ENCODE measurements at regions not wholly inside any gene's neighbourhood (a gene's known extent, or its start where the extent isn't known, plus 50 kb on each side); places are given as distances from the start of the nearest gene placed in this dataset.

DNA sequence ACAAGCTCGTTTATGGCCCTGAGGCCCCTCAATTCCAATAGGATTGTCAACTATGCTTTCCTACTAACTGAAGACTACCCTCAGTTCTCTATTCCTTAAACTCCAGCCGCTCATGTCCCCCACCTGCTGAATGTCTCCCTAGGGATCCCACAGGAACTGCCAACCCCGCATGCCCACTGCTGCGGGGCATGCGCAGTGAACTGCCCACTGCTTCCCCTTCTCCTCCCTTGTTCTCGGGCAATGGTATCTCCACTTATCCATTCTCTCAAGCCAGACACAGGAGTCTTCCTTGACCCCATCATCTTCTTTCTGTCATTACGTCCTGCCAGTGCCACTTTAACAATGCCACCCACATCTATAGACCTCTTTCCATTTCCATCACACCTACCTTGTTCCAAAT, 90.0 kb downstream of the FGF18 start:
- no peak for DNase-seq (ENCODE audit: low read depth)

DNA sequence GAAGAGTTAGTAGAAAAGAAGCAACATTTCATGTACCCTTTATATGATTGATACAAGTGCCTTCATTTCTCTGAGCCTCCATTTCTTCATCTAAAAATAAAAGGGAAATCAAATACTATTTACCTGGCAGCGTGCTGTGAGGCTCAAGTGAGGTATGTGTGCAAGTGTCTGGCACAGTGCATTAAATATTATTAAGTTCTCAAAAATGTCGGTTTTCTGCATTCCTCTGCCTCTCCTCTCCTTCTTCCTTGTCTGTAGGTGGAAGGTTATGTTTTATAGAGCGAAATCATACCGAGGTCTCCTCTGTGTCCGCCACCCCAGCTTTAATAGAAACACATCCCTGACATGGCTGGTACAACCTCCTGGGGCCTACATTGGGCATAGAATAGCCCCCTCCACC, 93.0 kb downstream of the FGF18 start:
- DNase-seq (ENCODE audit: low read depth) = no peak

DNA sequence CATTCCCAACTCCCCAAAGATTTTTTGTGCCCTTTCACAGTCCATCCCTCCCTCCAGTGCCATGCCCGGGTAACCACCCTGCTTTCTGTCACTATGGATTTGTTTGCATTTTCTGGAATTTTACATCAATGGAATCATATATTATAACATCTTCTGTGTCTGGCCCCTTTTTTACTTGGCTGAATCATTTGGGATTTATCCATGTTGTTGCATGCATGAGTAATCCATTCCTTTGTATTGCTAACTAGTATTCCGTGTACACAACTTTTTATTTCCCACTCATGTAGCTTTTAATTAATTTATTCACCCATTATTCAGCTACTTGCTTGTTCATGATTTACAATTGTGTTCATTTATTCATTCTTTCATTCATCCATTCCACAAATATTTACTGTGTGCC, 94.1 kb downstream of the FGF18 start:
- no peak for DNase-seq (ENCODE audit: low read depth)

DNA sequence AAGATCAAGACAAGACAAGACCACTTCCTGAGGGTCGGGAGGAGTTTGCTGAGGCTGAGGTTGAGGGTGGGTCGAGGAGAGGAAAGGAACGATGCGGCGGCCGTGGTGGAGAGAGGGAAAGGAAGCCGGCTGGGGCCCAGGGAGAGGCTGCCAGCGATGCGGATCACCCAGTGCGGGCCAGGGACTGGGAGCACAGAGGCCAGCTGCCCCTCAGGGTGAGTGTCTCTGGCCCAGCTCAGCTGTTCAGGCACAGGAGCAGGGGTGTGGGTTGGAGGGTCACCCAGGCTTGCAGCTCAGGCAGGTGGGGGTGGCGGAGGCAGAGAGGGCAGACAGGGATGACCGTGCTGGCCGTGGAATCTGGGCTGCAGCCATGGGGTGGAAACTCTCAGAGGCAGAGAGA, 99.5 kb downstream of the FGF18 start:
- no peak for DNase-seq (ENCODE audit: low read depth)

DNA sequence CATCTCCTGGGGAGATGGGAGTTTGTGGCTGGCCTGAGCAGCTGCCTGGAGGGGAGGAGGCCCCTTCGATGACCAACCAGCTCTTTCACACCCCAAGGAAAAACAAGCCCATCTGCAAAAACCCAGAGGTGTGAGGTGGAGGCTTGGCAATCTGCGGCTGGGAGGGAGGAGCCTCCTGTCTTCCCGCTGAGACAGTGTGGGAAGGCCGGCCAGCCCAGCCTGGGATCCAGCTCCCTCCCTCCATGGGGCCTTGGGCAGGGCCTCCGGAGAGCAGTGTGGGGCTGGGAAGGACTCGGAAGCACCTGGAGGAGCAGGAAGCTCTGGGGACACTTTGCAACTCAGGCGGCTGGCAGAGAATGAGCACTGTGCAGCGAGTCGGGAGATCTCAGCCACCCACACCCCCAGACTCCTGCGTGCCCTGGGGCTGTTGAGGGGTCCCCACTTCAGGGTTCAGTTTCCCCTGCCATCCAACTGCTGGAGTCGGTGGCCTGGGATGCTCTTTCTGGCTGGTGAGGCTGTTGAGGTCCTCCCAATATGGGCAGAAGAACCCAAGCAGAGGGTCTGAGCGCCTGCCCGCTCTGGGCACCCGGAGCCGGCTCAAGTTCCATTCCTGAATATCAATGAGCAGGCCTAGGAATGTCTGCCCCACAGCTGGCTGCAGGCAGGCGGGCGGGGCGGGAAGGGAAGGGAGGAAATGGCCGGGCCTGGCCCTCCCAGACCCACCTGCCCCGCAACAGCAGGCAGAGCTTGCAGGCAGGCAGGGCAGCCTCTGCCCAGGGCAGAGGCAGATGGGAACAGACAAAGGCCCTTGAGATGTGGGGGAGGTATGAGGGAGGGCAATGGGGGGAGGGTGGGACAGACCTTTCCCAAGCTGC, 101.1 kb downstream of the FGF18 start:
- peak; percentile 34 for DNase-seq (ENCODE audit: low read depth)

DNA sequence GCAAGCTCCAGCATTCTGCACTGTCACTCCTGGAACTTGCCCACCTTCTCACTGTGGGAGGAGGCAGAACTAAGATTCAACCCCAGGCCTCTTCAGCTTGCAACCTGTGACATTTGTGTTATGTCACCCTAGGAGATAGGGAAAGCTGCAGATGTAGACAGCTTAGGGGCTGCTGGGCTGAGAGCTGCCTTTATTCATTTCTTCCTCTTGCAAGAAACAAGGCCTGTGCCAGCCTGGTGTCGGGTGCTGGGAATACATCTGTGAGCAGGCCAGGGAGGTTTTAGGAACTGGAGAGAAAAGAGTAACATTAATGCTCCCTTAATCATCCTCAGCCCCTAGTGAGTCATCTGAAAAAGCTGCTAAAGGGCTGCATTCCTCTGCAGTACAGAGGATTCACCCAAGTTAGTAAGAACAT, 101.8 kb downstream of the FGF18 start:
- DNase-seq (ENCODE audit: low read depth) = peak; percentile 95

DNA sequence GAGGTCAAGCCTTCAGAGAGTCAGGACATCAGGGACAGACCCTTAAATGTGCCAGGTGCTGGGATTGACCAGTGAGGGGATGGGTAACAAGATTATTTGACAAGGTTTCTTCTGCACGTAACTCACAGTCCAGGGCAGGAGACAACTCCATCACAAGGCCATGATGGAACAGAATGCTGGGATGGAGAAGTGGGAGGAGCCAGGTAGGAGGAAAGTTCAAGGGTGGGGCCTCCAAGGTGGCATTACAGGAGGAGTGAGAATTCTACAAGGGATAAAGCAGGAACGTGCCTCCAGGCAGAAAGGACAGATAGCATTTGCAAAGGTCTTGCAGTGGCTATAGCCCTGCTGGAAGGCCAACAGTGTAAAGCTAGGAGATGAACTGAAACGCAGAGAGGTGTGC, 102.2 kb downstream of the FGF18 start:
- DNase-seq (ENCODE audit: low read depth) = no peak

DNA sequence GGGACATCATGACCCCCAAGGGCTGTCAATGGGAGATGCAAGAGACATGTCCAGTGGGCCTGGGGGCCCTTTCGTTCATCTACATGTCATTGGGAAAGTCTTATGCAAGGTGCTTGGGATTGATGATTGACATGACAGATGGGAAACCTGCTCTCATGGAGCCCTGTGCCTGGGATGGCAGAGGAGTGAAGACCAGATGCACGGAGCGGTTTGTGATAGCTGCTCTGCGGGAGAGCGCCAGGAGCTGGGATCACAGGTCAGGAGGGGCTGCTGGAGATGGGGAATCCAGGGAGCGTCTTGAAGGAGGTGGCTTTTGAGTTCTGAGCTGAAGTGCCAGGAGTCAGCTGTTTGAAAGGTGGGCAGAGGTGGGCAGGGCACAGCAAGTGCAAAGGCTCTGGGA, 104.3 kb downstream of the FGF18 start:
- DNase-seq (ENCODE audit: low read depth) = no peak

DNA sequence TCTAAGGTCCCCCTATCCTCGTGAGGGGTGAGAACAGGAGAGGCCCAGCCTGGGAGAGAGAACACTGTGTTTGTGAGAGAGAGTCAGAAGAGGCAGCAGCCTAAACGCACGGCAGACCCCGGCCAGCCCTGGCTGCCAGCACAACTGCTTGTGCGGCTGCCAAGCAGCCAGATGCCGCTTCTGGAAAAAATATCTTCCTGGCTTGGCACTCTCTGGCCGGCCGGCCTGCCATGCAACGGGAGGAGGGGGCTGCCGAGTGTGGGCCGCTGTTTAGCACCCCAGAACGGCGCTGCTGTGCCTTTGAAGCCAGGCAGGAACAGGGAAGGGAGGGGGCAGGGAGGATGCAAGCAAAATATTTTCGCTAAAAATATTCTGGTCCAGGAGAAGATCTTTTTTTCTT, 105.0 kb downstream of the FGF18 start:
- DNase-seq (ENCODE audit: low read depth) = no peak

DNA sequence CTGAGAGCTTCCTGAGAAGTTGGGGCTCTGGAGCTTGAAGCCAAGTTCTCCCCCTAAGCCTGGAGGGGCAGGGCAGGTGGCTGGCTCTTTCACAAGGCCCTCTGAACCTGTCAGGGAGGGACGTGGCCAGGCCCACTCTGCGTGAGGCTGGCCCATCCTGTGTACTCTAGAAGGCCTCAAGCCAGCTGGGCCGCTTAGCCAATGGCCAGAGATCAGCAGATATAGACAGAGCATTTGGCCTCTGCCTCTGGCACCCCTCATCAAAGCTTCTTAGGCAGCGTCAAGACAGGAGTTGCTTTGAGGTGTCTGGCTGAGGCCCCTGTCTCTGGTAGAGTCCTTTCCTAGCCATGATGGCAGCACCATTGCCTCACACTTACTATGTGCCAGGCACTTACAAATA, 105.6 kb downstream of the FGF18 start:
- DNase-seq (ENCODE audit: low read depth) = no peak

DNA sequence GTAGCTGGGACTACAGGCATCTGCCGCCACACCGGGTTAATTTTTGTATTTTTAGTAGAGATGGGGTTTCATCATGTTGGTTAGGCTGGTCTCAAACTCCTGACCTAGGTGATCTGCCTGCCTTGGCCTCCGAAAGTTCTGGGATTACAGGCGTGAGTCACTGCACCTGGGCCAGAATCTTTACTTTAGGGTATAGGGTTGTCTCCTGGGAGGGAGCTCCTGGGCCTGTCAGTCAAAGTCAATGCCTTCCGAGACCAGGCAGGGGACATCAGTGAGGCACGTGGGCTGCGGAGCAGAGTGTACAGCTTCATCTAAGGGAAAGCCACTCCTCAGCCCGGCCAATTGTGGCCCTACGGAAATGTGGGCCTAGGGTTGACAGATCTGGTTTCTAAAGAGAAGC, 108.6 kb downstream of the FGF18 start:
- no peak for DNase-seq (ENCODE audit: low read depth)

DNA sequence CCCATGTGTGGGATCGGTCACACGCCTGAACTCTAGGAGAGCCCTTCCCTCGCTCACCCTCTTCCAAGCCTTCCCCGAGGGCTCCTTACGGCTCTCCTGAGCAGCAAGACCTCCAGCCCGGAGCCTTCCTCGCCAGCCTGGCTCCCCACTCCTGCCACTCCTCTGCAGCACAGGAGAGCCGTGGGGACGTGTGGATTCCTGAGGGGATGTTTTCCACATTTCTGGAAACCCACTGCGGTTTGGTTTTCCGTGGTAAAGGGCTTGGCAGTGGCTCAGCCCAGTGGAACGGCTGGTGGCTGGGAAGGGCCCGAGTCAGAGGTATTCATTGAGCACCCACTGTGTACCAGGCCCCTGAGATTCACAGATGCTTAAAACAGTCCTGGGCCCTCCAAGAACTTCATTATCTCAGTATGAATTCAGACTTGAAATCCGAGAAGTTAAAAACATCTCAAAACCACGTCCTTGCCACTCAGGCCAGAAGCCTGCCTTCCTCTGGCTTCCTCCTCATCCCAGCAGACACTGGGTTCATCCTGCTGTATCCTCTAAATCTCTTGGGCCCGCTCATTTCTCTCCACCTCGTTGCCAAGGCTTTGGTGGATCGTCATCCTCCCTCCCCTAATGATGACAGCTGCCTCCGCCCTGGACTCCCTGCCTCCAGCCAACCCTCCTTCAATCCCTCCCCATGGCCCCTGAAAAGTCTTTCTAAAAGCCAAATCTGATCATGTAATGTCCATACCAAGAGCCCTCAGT, 109.6 kb downstream of the FGF18 start:
- no peak for DNase-seq (ENCODE audit: low read depth)

DNA sequence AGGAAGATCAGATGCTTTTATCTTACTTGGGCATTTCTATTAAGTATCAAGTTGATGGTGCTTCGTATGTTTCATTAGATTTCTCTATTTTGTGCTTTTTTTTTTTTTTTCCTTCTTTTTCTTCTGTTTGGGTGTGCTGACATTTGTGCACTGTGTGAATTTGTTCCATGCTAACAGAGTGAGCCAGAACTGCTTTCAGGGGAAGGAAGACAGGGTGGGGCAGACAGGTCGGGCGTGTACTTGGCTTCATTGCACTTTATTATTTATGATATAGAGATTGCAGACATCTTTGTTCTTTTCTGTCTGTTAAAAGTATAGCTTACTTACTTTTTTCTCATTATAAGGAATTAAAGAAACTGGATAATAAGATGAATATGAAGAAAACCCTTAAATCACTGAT, 112.2 kb downstream of the FGF18 start:
- no peak for DNase-seq (ENCODE audit: low read depth)

DNA sequence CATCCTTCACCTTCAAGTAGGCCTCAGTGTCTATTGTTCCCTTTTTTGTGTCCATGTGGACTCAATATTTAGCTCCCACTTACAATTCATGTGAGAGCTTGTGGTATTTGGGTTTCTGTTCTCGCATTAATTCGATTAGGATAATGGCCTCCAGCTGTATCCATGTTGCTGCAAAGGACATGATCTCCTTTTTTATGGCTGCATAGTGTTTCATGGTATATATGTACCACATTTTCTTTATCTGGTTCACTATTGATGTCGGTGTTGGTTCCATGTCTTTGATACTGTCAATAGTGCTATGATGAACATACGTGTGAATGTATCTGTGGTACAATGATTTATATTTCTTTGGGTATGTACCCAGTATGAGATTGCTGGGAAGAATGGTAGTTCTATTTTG, 113.7 kb downstream of the FGF18 start:
- DNase-seq (ENCODE audit: low read depth) = no peak

DNA sequence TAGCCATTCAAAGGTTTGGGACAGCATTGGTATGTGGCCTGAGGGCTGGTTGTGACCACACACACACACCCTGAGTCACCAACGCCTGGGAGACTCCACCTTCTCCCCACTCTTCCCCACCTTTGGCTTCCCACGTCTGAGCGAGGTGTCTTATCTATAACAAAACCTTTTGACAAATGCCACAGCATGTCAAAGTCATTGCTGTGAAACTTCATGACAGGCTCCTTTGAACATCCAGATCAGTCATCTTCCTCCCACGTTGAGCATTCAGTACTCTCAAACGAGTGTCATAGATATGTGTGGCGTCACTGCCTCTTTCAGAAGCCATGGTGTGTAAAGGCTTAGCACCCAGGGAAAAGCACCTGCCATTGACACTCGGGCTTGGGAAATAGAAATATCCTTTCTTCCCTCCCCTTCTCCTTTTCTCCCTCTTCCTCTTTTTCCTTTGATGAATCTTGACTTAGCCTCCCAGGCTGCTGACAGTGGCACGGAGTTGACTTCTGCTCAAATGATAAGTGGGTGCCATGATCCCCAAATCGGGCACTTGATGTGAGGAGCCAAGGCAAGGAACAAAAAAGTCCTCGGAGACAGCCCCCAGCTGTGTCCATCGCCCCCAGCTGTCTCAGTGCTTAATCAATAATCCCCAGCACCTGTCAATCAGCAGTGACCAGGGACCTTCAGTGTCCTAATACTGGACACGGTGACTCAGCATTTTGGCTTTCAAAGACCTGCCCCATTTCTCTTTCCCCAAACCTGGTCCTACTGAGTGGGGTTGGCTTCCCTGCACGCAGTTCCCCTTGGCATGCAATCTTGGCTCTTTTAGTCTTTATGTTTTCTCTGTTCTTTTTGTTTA, 114.8 kb downstream of the FGF18 start:
- peak; percentile 71 for DNase-seq (ENCODE audit: low read depth)

DNA sequence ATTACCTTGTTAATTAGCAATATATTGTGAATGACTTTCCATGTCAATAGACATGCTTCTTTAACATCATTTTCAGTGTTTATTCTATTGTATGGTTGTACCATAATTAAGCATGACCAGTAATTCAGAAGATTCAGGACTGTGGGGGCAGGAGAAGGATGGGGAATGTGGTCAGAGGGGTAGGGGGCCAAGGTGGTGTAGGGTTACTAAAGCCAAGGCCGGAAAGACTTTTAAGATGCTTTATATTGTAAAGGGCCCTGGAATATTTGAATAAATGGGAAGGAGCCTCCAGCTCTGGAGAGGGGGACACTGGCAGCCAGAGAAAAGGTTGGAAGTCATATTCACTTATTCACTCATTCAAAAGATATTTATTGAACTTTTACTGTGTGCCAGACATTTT, 115.7 kb downstream of the FGF18 start:
- DNase-seq (ENCODE audit: low read depth) = no peak

DNA sequence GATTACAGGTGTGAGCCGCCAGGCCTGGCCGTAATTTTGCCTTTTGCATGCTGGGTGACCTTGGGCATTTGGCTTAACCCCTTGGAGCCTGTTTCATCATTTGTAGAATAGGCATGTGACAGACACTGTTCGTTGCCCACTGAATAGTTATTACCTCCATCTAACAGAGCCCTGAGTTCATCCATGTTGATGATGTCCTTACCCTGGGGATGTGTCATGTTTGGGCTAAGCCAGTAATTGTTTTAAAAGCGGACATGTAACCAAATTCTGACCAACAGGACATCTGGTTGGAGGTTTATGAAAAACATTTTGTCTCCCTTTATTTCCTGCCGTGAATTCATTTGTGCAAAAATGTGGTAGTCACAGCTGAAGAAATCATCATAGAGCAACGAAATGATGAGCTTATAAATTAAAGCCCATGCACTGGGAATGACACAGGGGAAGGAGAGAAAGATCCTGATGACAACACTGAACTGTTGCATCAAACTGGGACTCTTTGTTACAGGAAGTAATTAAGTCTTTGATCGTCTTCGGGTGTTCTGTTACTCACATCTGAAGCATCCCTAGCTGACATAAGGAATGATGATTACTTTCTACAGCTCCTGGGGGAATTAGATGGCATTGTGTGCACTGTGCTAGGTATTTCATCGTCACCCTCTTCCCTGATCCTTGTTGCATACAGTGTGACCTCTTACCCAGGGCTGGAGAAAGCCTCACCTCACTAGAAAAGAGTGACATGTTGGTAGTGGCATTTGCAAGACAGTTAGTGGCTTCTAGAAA, 117.8 kb downstream of the FGF18 start:
- DNase-seq (ENCODE audit: low read depth) = peak; percentile 59

DNA sequence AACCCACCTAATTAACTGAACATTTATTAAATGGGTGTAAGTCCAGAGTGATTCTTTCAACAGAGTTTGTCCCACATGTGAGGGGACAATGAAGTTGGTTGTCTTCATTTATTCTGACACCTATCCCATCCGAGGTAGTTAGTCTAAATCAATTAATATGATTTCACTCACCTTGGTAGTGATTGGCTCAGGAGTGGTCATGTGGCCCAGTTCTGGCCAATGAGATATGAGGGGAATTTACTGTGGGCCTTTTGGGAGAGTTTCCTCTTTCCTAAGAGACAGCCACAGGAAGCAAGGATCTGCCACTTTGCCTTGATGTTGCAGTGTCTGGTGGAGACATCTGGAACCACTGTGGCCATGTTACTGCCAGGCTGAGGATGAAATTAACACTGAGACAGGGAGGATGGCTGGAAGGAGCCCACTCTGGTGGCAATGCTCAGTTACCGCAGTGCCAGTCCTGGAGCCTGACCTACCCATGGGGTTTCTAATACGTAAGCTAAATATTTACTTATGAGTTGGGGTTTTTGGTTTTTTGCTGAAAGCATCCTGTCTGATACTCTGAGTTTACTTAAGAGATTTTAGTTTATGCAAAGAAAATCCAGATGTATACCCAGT, 118.6 kb downstream of the FGF18 start:
- DNase-seq (ENCODE audit: low read depth) = no peak

DNA sequence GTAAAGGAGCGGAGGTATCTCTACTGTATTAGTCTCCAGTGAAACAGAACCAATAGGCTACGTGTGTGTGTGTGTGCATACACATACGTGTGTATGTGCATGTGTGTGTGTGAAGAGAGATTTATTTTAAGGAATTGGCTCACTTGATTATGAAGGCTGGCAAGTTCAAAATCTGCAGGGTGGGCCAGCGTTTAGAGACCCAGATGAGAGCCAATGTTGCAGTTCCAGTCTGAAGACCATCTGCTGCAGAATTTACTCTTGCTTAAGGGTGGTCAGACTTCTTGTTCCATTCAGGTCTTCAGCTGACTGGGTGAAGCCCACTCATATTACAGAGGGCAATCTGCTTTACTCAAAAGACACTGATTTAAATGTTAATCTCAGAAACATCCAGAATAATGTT, 119.2 kb downstream of the FGF18 start:
- DNase-seq (ENCODE audit: low read depth) = no peak

DNA sequence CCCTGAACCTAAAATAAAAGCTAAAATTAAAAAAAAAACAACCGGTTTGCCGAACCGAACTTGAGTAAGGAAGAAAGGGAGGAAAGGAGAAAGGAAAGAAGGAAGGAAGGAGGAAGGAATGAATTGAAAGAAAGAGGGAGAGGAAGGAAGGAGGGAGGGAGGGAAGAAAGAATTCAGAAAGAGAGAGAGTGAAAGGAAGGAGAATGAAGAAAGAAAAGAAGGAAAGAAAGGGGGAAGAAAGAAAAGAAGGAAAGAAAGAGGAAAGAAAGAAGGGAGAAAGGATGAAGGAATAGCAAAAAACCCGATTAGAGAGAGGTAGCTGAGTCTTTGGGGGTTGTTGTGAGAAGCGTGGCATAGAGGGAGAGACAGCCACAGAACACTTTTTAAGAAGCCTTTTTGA, 121.4 kb downstream of the FGF18 start:
- no peak for DNase-seq (ENCODE audit: low read depth)

DNA sequence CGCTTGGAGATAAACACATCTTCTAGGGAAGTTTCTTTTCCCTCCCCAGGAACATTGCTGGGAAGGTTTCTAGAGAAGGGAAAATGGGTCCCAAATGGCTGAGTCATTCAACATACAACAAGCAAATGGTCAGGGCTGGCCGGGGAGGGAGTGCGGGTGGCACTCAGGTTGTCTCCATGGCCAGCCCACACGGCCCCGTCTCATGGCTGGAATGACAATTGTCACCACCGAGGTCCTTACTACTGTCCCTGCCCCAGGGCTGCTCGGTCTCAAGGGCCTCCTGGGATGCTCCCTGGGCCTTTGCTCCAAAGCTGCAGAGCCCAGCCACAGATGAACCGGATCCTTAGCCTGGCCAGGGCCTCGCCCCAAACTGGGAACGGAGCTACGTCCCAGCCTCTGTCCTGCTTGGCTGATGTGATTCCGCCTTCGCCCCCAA, 121.9 kb downstream of the FGF18 start:
- no peak for DNase-seq (ENCODE audit: low read depth)

All from ELR (cell line).